ENCODE measurements at regions not wholly inside any gene's neighbourhood (a gene's known extent, or its start where the extent isn't known, plus 50 kb on each side); places are given as distances from the start of the nearest gene placed in this dataset.
"Not testable (repeated sequence)": the region's sequence is repeated elsewhere in the genome, so short reads cannot be mapped to it uniquely, and the experiment has no call there.

- DNase-seq (ENCODE audit: extremely low spot score, insufficient read length, low read depth) (no peak), FAIRE-seq (no peak)
Observed at GRCh38 chr3:94311651-94312050, 248.8 kb downstream of the NSUN3 start.

- DNase-seq (ENCODE audit: extremely low spot score, insufficient read length, low read depth) (no peak), FAIRE-seq (no peak)
Observed at GRCh38 chr3:94314218-94314883, 251.5 kb downstream of the NSUN3 start.

- FAIRE-seq (no peak), DNase-seq (ENCODE audit: extremely low spot score, insufficient read length, low read depth) (no peak)
Observed at GRCh38 chr3:94317017-94317416, 254.2 kb downstream of the NSUN3 start.

- no peak for DNase-seq (ENCODE audit: extremely low spot score, insufficient read length, low read depth)
- FAIRE-seq: no peak
Observed at GRCh38 chr3:94323596-94323995, 260.7 kb downstream of the NSUN3 start.

- FAIRE-seq: no peak
- no peak for DNase-seq (ENCODE audit: extremely low spot score, insufficient read length, low read depth)
Observed at GRCh38 chr3:94331831-94332230, 269.0 kb downstream of the NSUN3 start.

GRCh38 chr3:94336046-94336753 lies 273.3 kb downstream of the NSUN3 start:
- DNase-seq (ENCODE audit: extremely low spot score, insufficient read length, low read depth) (no peak), FAIRE-seq (no peak)

- DNase-seq (ENCODE audit: extremely low spot score, insufficient read length, low read depth): no peak
- no peak for FAIRE-seq
Observed at GRCh38 chr3:94345101-94345500, 282.2 kb downstream of the NSUN3 start.

- no peak for FAIRE-seq
- no peak for DNase-seq (ENCODE audit: extremely low spot score, insufficient read length, low read depth)
Observed at GRCh38 chr3:94349310-94349878, 286.5 kb downstream of the NSUN3 start.

GRCh38 chr3:94356581-94356980 lies 293.7 kb downstream of the NSUN3 start:
- DNase-seq (ENCODE audit: extremely low spot score, insufficient read length, low read depth) (no peak), FAIRE-seq (no peak)

GRCh38 chr3:94359996-94360395 lies 297.1 kb downstream of the NSUN3 start:
- DNase-seq (ENCODE audit: extremely low spot score, insufficient read length, low read depth): no peak
- no peak for FAIRE-seq

- DNase-seq (ENCODE audit: extremely low spot score, insufficient read length, low read depth) (no peak), FAIRE-seq (no peak)
Observed at GRCh38 chr3:94360987-94361386, 298.1 kb downstream of the NSUN3 start.

- FAIRE-seq (no peak), DNase-seq (ENCODE audit: extremely low spot score, insufficient read length, low read depth) (no peak)
Observed at GRCh38 chr3:94362393-94362792, 299.5 kb downstream of the NSUN3 start.

GRCh38 chr3:94365006-94365405 lies 302.1 kb downstream of the NSUN3 start:
- FAIRE-seq (no peak), DNase-seq (ENCODE audit: extremely low spot score, insufficient read length, low read depth) (no peak)

- DNase-seq (ENCODE audit: extremely low spot score, insufficient read length, low read depth) (no peak), FAIRE-seq (no peak)
Observed at GRCh38 chr3:94372026-94372425, 309.2 kb downstream of the NSUN3 start.

GRCh38 chr3:94373456-94373855 lies 310.6 kb downstream of the NSUN3 start:
- no peak for FAIRE-seq
- DNase-seq (ENCODE audit: extremely low spot score, insufficient read length, low read depth): no peak

GRCh38 chr3:94374439-94375161 lies 311.7 kb downstream of the NSUN3 start:
- DNase-seq (ENCODE audit: extremely low spot score, insufficient read length, low read depth): no peak
- FAIRE-seq: no peak

- not testable (repeated sequence) for FAIRE-seq; DNase-seq (ENCODE audit: extremely low spot score, insufficient read length, low read depth)
Observed at GRCh38 chr3:94377123-94377696, 314.3 kb downstream of the NSUN3 start.

- DNase-seq (ENCODE audit: extremely low spot score, insufficient read length, low read depth): not testable (repeated sequence)
Observed at GRCh38 chr3:94377863-94378262, 315.0 kb downstream of the NSUN3 start.

GRCh38 chr3:94378322-94378721 lies 315.5 kb downstream of the NSUN3 start:
- no peak for FAIRE-seq
- no peak for DNase-seq (ENCODE audit: extremely low spot score, insufficient read length, low read depth)

More at GRCh38 chr3:94377863-94378262, 315.0 kb downstream of the NSUN3 start:
- FAIRE-seq: not testable (repeated sequence)

GRCh38 chr3:94379264-94379663 lies 316.4 kb downstream of the NSUN3 start:
- DNase-seq (ENCODE audit: extremely low spot score, insufficient read length, low read depth): no peak
- FAIRE-seq: no peak
